ENCODE measurements at regions not wholly inside any gene's neighbourhood (a gene's known extent, or its start where the extent isn't known, plus 50 kb on each side); places are given as distances from the start of the nearest gene placed in this dataset.
"Not testable (repeated sequence)": the region's sequence is repeated elsewhere in the genome, so short reads cannot be mapped to it uniquely, and the experiment has no call there.

DNA sequence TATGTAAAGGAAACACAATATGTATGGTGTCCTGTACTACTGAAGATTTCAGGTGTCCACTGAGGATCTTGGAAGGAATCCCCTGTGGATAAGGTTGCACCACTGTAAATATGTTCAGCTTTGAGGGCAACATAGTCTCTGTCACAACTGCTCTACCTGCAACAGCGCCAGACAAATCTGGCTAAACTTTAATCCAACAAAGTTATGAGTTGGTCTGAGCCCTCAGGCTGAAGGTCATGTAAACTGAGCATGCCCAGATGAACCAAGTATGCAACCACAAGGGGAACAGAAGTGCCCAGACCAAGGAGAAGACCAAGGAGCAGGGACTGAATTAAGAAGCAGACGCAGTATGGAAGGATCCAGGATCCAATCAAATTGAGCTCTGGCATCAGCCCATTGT is 135.0 kb upstream of the ZNF658 start:
- not testable (repeated sequence) for DNase-seq

GRCh38 chr9:66771504-66771903 is 129.0 kb upstream of the ZNF658 start:
- not testable (repeated sequence) for DNase-seq

- not testable (repeated sequence) for DNase-seq
These were observed 125.9 kb upstream of the ZNF658 start for GRCh38 chr9:66774618-66775017.

DNA sequence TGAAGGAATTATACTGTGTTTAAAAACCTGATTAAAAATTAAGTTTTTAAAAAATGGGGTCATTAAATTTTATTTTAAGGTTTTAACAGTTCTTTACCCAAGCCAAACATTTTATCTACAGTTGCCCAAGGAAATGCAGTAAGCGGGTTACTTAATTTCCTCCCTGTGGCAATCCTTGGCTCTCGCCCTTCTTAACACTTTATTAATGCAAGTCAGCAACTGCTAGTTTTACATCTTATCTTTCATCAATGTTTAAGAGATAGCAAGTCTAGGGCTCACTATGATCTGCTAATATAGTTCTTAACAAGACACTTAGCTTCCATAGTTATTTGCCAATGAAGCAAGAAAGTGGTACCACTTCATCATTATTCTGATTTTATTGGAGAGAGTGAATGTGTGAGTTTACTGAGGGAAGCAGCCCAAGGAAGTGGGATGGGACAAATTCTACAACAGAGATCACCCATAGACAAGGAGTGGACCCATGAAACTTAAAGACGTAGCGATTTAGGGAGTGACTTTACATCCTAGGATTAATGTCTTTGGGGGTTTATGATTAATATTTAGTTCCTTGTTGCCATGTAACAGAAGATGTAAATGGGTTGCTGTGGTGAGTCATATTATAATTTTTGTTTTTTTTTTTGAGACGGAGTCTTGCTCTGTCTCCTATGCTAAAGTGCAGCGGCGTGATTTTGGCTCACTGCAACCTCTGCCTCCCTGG is 120.4 kb upstream of the ZNF658 start:
- DNase-seq = not testable (repeated sequence)

DNA sequence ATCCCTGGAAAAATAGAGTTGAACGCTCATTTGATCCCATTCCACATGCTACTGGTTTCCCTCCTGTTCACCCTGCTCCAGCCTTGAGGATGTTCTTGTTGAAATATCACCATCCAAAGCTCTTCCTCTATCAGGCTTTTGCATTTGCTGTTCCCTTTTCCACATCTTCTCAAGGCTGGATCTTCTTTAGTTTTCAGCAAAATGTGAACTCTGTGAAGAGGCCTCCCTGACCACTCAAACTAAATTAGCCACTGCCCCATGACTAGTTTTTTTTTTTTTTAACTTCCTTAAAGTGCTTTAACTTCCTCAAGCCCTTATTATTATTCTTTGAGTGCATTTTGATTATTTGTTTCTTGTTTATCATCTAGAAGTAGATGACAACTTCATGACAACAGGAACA is 119.3 kb upstream of the ZNF658 start:
- DNase-seq = not testable (repeated sequence)

DNA sequence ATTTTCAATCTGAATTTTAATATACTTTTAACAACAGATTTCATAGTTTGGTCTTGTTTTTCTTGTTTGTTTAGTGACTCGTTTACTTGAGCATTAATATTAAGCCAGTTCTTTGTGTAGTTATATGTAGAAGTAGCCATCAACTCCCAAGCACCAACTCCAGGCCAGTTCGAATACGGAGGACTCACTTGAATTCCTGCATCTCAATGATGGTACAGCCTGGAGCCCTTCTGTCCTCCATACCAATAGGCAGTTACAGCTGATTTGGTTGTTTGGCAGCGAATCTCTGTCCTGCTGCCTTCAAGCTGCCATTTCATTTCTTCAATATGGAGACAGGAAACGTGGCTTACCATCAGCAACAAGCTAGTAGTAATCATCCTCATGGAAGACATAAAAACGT is 118.5 kb upstream of the ZNF658 start:
- not testable (repeated sequence) for DNase-seq

GRCh38 chr9:66785603-66786002 is 114.9 kb upstream of the ZNF658 start:
- not testable (repeated sequence) for DNase-seq

- DNase-seq = not testable (repeated sequence)
These were observed 109.3 kb upstream of the ZNF658 start for GRCh38 chr9:66791092-66791750.

GRCh38 chr9:66794769-66795168 is 105.8 kb upstream of the ZNF658 start:
- DNase-seq = not testable (repeated sequence)

DNA sequence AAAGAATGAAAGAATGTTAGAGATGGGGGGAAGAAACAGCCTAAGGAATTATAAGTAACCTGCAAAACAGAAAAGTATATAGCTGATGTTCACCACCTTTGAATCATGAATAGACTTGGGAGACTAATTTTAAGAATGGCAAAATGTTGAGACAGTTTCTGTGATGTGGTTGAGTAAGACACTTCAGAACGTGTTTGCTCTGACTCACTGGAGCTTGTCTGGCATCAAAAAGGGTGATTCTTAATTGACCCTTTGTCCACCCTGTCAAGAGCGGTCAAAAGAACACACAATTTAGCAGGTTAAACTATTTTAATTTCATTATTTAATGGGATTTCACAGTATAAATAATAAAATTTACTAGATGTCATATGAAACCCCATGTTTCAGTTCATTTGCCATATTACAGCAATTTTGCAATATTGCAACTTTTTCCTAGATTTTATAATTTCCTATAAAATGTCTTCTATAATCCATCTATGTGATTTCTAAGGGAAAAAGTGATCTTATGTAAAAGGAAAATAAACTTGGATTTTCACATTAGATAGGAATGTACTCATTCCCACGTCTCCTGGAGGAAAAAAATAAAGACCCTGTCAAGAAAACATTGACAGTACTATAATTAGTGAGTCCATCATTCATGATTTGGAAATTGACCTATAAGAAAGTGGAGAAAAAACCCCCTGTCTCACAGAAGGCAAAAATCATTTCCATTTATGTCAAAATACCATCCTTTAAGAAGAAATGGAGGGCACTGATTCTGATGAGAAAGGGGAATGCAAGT is 104.6 kb upstream of the ZNF658 start:
- DNase-seq = not testable (repeated sequence)

- not testable (repeated sequence) for DNase-seq
These were observed 102.5 kb upstream of the ZNF658 start for GRCh38 chr9:66797905-66798616.

DNA sequence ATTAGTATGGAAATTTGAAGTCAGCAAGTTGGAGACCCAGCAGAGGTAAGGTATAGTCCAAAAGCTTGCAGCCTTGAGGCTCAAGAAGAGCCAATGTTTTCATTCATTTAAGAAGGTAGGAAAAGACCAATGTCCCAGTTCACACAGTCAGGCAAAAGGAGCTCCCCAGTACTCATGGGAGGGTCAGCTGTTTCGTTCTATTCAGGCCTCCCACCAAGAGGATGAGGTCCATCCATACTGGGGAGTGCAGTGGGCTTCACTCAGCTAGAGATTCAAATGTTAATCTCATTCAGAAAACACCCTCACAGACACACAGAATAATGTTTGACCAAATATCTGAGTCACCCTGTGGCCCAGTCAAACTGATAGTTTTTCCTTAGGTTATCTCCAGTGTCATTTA is 96.9 kb upstream of the ZNF658 start:
- DNase-seq = not testable (repeated sequence)

GRCh38 chr9:66810247-66810646 is 90.3 kb upstream of the ZNF658 start:
- not testable (repeated sequence) for DNase-seq

GRCh38 chr9:66812367-66812766 is 88.2 kb upstream of the ZNF658 start:
- not testable (repeated sequence) for DNase-seq

GRCh38 chr9:66812967-66813366 is 87.6 kb upstream of the ZNF658 start:
- not testable (repeated sequence) for DNase-seq

DNA sequence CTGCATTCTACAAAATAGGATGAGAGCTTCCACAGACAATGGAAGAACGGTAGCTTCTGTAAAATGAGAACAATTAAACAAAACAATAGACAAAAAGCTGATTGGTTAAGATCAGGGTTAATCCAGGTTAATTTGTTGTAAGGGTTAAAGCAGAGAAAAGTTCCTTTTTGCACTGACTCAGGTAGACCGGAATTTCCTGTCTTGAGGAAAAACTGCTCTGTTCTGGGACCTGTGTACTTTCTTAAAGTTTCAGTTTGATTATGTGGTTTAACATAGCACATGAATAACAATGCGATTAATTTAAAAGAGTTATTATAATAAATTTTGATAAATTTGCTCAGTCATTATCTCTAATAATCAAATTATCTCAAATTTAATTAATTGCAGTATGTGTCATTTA is 86.5 kb upstream of the ZNF658 start:
- not testable (repeated sequence) for DNase-seq

DNA sequence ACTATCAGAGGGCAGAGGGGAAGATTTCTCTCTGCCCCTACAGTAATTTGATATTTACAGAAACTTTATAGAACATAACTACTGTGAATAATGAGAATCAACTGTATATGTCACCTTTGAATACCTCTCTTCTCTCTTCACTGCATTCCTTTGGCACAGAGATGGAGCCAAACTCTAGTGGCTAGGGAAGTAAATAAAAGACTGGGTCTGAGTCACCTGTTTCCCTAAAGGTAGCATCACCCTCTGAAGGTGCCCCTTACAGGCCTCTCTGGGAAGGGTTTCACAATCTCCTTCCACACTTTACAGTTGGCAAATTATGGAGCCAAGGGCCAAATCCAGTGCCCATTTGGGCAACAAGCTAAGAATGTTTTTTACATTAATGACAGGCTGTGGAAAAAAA is 81.0 kb upstream of the ZNF658 start:
- not testable (repeated sequence) for DNase-seq

DNA sequence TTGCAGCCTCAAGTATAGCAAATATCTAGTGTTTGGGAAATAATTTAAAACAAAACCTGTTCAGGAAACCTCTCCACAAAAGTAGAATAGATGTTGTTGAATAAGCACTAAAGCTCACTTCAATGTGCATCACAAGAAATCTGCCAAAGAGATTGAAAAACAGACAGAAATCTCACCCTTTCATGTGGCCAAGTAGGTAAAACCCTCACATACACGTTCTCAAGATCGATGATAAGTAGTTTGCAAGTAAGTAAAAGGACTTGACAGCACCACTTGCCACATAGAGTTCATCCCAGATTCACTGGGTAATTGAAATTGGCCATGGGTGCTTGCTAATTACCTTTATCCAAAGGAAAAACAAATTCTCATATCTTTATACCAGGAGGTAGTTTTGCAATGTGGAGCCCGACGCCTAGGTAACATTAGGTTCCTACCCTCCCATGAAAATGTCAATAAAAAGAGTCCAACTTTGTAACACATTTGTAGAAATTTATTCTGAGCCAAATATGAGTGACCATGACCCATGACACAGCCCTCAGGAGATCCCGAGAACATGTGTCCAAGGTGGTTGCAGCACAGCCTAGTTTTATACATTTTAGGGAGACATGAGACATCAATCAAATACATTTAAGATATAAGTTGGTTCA is 80.4 kb upstream of the ZNF658 start:
- not testable (repeated sequence) for DNase-seq

DNA sequence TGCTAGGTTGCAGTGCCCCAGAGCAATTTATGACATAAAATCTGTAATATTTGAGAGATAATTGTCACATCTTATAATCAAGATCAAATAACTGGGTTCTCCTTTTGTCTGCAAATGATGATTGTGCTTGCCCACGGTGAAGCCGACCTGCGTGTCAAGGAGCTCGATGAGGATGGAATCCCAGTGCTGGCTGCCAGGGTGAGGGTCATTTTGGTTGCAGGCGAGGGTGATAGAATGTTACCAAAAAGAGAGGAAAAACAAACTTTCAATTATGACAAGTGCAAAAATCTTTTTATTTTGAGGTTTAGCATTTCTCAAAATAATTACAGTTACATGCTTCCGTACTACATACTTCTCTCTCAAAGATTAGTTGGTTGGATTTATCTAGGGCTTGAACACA is 76.4 kb upstream of the ZNF658 start:
- DNase-seq = not testable (repeated sequence)

DNA sequence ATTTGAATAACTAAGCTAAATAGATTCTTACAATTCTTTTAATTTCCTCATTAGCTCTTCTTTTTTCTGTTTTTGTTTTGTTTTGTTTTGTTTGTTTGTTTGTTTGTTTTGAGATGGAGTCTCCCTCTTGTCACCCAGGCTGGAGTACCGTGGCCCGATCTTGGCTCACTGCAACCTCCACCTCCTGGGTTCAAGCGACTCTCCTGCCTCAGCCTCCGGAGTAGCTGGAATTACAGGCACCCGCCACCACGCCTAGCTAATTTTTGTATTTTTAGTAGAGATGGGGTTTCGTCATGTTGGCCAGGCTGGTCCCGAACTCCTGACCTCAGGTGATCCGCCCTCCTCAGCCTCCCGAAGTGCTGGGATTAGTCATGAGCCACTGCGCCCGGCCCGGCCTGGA is 70.7 kb upstream of the ZNF658 start:
- not testable (repeated sequence) for DNase-seq

GRCh38 chr9:66830777-66831497 is 69.6 kb upstream of the ZNF658 start:
- not testable (repeated sequence) for DNase-seq
